ENCODE measurements at regions not wholly inside any gene's neighbourhood (a gene's known extent, or its start where the extent isn't known, plus 50 kb on each side); places are given as distances from the start of the nearest gene placed in this dataset.
"Not testable (repeated sequence)": the region's sequence is repeated elsewhere in the genome, so short reads cannot be mapped to it uniquely, and the experiment has no call there.

DNA sequence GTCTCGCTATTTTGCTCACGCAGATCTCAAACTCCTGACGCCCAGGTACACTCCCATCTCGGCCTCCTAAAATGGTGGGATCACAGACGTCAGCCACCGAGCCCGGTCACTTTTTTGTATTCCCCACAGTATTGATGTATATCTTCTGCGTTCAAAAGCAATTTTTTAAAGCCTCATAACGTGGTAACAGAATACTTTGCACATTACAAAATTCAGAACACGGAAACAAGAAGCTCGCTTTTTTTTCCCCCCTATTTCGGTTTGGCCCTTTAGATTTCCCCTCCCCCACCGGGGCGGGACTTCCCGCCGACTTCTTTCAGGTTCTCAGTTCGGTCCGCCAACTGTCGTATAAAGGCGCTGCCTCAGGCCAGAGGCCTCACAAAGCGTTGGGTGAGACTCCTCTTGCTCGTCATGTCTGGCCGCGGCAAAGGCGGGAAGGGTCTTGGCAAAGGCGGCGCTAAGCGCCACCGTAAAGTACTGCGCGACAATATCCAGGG lies 88.4 kb downstream of the OR2B2 start:
- TF ChIP-seq CTCF (conservative IDR thresholded peaks at IDR 0.05 in 1 of 2, IDR thresholded peaks at IDR 0.05 in 1 of 2; ENCODE audit: extremely low read depth in 1 of 2, insufficient read depth in 1 of 2, low read depth in 1 of 2, low read length in 2 of 2); EZH2 (IDR thresholded peaks at IDR 0.05; ENCODE audit: borderline replicate concordance, low read length): not testable (repeated sequence)
